GM19467 (cell line): ENCODE measurements at regions not wholly inside any gene's neighbourhood (a gene's known extent, or its start where the extent isn't known, plus 50 kb on each side); places are given as distances from the start of the nearest gene placed in this dataset.

Source experiments
- ATAC-seq: cut with Tn5 transposase; IDR thresholded peaks from one replicate; pipeline ENCODE4 v1.9.1; 2021; ENCODE audit warnings: mild to moderate bottlenecking, moderate library complexity; ENCODE audit not compliant: unreplicated experiment

GRCh38 chr4:134401798-134402197 lies 200.2 kb upstream of the PABPC4L start:
- ATAC-seq: no peak

GRCh38 chr4:134393592-134393991 lies 192.0 kb upstream of the PABPC4L start:
- ATAC-seq: no peak

GRCh38 chr4:134390319-134390718 lies 188.7 kb upstream of the PABPC4L start:
- no peak for ATAC-seq

GRCh38 chr4:134388351-134388750 lies 186.8 kb upstream of the PABPC4L start:
- no peak for ATAC-seq

- ATAC-seq: no peak
Measured at GRCh38 chr4:134382478-134383227, 181.1 kb upstream of the PABPC4L start.

GRCh38 chr4:134375775-134376174 lies 174.2 kb upstream of the PABPC4L start:
- ATAC-seq: no peak

- no peak for ATAC-seq
Measured at GRCh38 chr4:134365852-134366251, 164.3 kb upstream of the PABPC4L start.

GRCh38 chr4:134364928-134365327 lies 163.3 kb upstream of the PABPC4L start:
- ATAC-seq: no peak

GRCh38 chr4:134345244-134345643 lies 143.7 kb upstream of the PABPC4L start:
- ATAC-seq: no peak

- no peak for ATAC-seq
Measured at GRCh38 chr4:134343656-134344055, 142.1 kb upstream of the PABPC4L start.

- ATAC-seq: no peak
Measured at GRCh38 chr4:134343081-134343480, 141.5 kb upstream of the PABPC4L start.

GRCh38 chr4:134337574-134337973 lies 136.0 kb upstream of the PABPC4L start:
- ATAC-seq: no peak

GRCh38 chr4:134328741-134329140 lies 127.2 kb upstream of the PABPC4L start:
- ATAC-seq: no peak

- no peak for ATAC-seq
Measured at GRCh38 chr4:134327274-134328122, 125.9 kb upstream of the PABPC4L start.

- ATAC-seq: no peak
Measured at GRCh38 chr4:134326866-134327265, 125.3 kb upstream of the PABPC4L start.

GRCh38 chr4:134324179-134324578 lies 122.6 kb upstream of the PABPC4L start:
- no peak for ATAC-seq

- no peak for ATAC-seq
Measured at GRCh38 chr4:134320048-134320447, 118.5 kb upstream of the PABPC4L start.

GRCh38 chr4:134313591-134313990 lies 112.0 kb upstream of the PABPC4L start:
- ATAC-seq: no peak

GRCh38 chr4:134309715-134310114 lies 108.1 kb upstream of the PABPC4L start:
- no peak for ATAC-seq

GRCh38 chr4:134308910-134309309 lies 107.3 kb upstream of the PABPC4L start:
- no peak for ATAC-seq

- no peak for ATAC-seq
Measured at GRCh38 chr4:134298313-134298712, 96.7 kb upstream of the PABPC4L start.

- no peak for ATAC-seq
Measured at GRCh38 chr4:134297765-134298164, 96.2 kb upstream of the PABPC4L start.
